HCT116 (cell line): ENCODE measurements at regions not wholly inside any gene's neighbourhood (a gene's known extent, or its start where the extent isn't known, plus 50 kb on each side); places are given as distances from the start of the nearest gene placed in this dataset.

ENCODE experiments used
- ATAC-seq: fragments of 200-7000 bp; cut with Tn5 transposase; 2 replicates; pipeline ENCODE4 v1.9.1; 2020; ENCODE audit warnings: mild to moderate bottlenecking, moderate library complexity
- BruUV-seq: library from RNA; stranded (reverse); fragments of 400-500 nt; replicated peaks from 2 replicates; lab custom pipeline; 2021; lab: Mats Ljungman, UMichigan
- CTCF ChIA-PET: fragments of 300-600 bp; sonication (Branson Sonifier 250); formaldehyde crosslinking; loops from one replicate; lab custom pipeline; 2021; ENCODE audit warnings: antibody characterized with exemption; lab: Charles Lee
- POLR2A ChIA-PET: fragments of 300-600, 350-600 bp; sonication (Branson Sonifier 250); formaldehyde crosslinking; loops from one replicate; lab custom pipeline; 2021; ENCODE audit warnings: antibody characterized with exemption; lab: Charles Lee
- RAD21 ChIA-PET, 2 experiments: fragments of 300-600 bp; sonication (Branson Sonifier 250); formaldehyde crosslinking; loops; one replicate each; lab custom pipeline; 2023; ENCODE audit warnings: low total read pairs in 2 of 2; ENCODE audit not compliant: uncharacterized antibody in 2 of 2, unreplicated experiment in 2 of 2, low non-redundant PET in 1 of 2; lab: Charles Lee
- DNase-seq: peaks from one replicate; pipeline ENCODE4 v3.0.0-alpha.2; 2010; ENCODE audit warnings: low read depth, low spot score
- H2AFZ ChIP-seq: fragments of 200-600 bp; shearing (Covaris generic), sonication (generic); 2 replicates; pipeline ENCODE4 v1.6.1; 2017; ENCODE audit warnings: low read depth, mixed run types, mixed read lengths, antibody characterized with exemption, low read length; ENCODE audit not compliant: poor library complexity, severe bottlenecking
- H3K27ac ChIP-seq: 2 replicates; pipeline ENCODE4 v1.5.1; 2012; ENCODE audit warnings: low read depth, low read length
- H3K27me3 ChIP-seq: fragments of 200-600 bp; sonication (generic); 2 replicates; pipeline ENCODE4 v1.6.1; 2016; ENCODE audit warnings: mixed run types, low read length, mixed read lengths; ENCODE audit not compliant: insufficient read depth
- H3K36me3 ChIP-seq, 2 experiments: fragments of 200-500 bp in 1 of 2; fragments of 200-600 bp in 1 of 2; sonication (Bioruptor generic) in 1 of 2; sonication (generic) in 1 of 2; 2 replicates each; pipeline versions ENCODE4 v1.5.1 to v1.6.1; 2014 to 2016; ENCODE audit warnings: low read length in 2 of 2, inconsistent platforms in 1 of 2, mixed read lengths in 1 of 2, mixed run types in 1 of 2; ENCODE audit not compliant: insufficient read depth in 2 of 2, control insufficient read depth in 1 of 2
- H3K4me1 ChIP-seq, 2 experiments: fragments of 200-600 bp in 1 of 2; sonication (generic) in 1 of 2; 2 replicates each; pipeline versions ENCODE4 v1.5.1 to v1.6.1; 2012 to 2017; ENCODE audit warnings: low read length in 2 of 2, inconsistent platforms in 1 of 2, mild to moderate bottlenecking in 1 of 2, mixed read lengths in 1 of 2, mixed run types in 1 of 2, moderate library complexity in 1 of 2; ENCODE audit not compliant: insufficient read depth in 2 of 2, control insufficient read depth in 1 of 2
- H3K4me2 ChIP-seq: fragments of 200-600 bp; sonication (generic); 2 replicates; pipeline ENCODE4 v1.6.1; 2017; ENCODE audit warnings: mixed run types, low read length, mixed read lengths
- H3K4me3 ChIP-seq, 2 experiments: fragments of 200-600 bp in 1 of 2; sonication (generic) in 1 of 2; replicated peaks in 1 of 2; 2 replicates each; pipeline ENCODE4 v1.5.1; 2011 to 2016; ENCODE audit warnings: low read length in 2 of 2, control low read depth in 1 of 2, low read depth in 1 of 2, mild to moderate bottlenecking in 1 of 2, mixed read lengths in 1 of 2, mixed run types in 1 of 2
- H3K79me2 ChIP-seq: fragments of 200-600 bp; sonication (generic); 2 replicates; pipeline ENCODE4 v1.6.1; 2017; ENCODE audit warnings: mild to moderate bottlenecking, mixed run types, low read length, moderate library complexity, mixed read lengths; ENCODE audit not compliant: insufficient read depth
- H3K9ac ChIP-seq: fragments of 200-600 bp; sonication (generic); 2 replicates; pipeline ENCODE4 v1.6.1; 2016; ENCODE audit warnings: low read length, mixed read lengths
- H3K9me2 ChIP-seq: fragments of 200-600 bp; sonication (generic), shearing (Covaris generic); 2 replicates; pipeline ENCODE4 v1.6.1; 2017; ENCODE audit warnings: mixed run types, mild to moderate bottlenecking, moderate library complexity; ENCODE audit not compliant: insufficient read depth
- H3K9me3 ChIP-seq, 2 experiments: fragments of 200-500 bp in 1 of 2; fragments of 200-600 bp in 1 of 2; sonication (Bioruptor generic) in 1 of 2; sonication (generic) in 1 of 2; 2 replicates each; pipeline ENCODE4 v1.6.1; 2014 to 2017; ENCODE audit warnings: low read length in 2 of 2, mixed read lengths in 2 of 2, inconsistent platforms in 1 of 2, low read depth in 1 of 2, mild to moderate bottlenecking in 1 of 2, mixed run types in 1 of 2, moderate library complexity in 1 of 2; ENCODE audit not compliant: control insufficient read depth in 1 of 2, insufficient read depth in 1 of 2
- H4K20me1 ChIP-seq: fragments of 200-600 bp; sonication (generic), shearing (Covaris generic); 2 replicates; pipeline ENCODE4 v1.6.1; 2017; ENCODE audit warnings: mixed run types, mild to moderate bottlenecking, moderate library complexity; ENCODE audit not compliant: insufficient read depth
- CEBPB ChIP-seq: IDR thresholded peaks from 2 replicates; pipeline ENCODE4 v1.6.1; 2012; ENCODE audit warnings: low read depth
- EGR1 ChIP-seq: IDR thresholded peaks from 2 replicates; pipeline ENCODE4 v1.6.1; 2012; ENCODE audit warnings: low read depth
- ELF1 ChIP-seq: IDR thresholded peaks from 2 replicates; pipeline ENCODE4 v1.6.1; 2012; ENCODE audit warnings: low read depth, borderline replicate concordance
- EZH2 ChIP-seq: fragments of 200-600 bp; sonication (generic); IDR thresholded peaks from 2 replicates; pipeline ENCODE4 v1.6.1; 2017; ENCODE audit warnings: antibody characterized with exemption, mixed run types
- FOSL1 ChIP-seq: IDR thresholded peaks from 2 replicates; pipeline ENCODE4 v1.6.1; 2012; ENCODE audit warnings: low read depth
- JUND ChIP-seq: IDR thresholded peaks from 2 replicates; pipeline ENCODE4 v1.6.1; 2012
- POLR2A ChIP-seq: IDR thresholded peaks from 2 replicates; pipeline ENCODE4 v1.7.0; 2011; ENCODE audit warnings: borderline replicate concordance; ENCODE audit not compliant: insufficient read depth, insufficient read length; ENCODE audit errors: extremely low read depth
- POLR2AphosphoS5 ChIP-seq: IDR thresholded peaks from 2 replicates; pipeline ENCODE4 v1.6.1; 2011; ENCODE audit warnings: mild to moderate bottlenecking, low read depth, low read length, moderate library complexity
- RAD21 ChIP-seq: IDR thresholded peaks from 2 replicates; pipeline ENCODE4 v1.6.1; 2012; ENCODE audit warnings: low read depth, mild to moderate bottlenecking
- SP1 ChIP-seq: IDR thresholded peaks from 2 replicates; pipeline ENCODE4 v1.6.1; 2012; ENCODE audit warnings: low read depth
- SRF ChIP-seq: IDR thresholded peaks from 2 replicates; pipeline ENCODE4 v1.6.1; 2012; ENCODE audit warnings: low read depth
- TCF7L2 ChIP-seq: IDR thresholded peaks from 2 replicates; pipeline ENCODE4 v1.7.0; 2011; ENCODE audit warnings: borderline replicate concordance, inconsistent platforms; ENCODE audit not compliant: insufficient read depth, insufficient read length; ENCODE audit errors: extremely low read depth
- YY1 ChIP-seq: IDR thresholded peaks from 2 replicates; pipeline ENCODE4 v1.6.1; 2011; ENCODE audit warnings: low read length, low read depth, moderate library complexity, mild to moderate bottlenecking; ENCODE audit not compliant: insufficient replicate concordance; ENCODE audit errors: extremely low read depth
- ZFX ChIP-seq: fragments of 450-650 bp; IDR thresholded peaks from 2 replicates; pipeline ENCODE4 v1.6.1; 2017
- ZNF274 ChIP-seq: fragments of 200-500 bp; sonication (Bioruptor generic); IDR thresholded peaks from 2 replicates; pipeline ENCODE4 v1.6.1; 2014; ENCODE audit warnings: mild to moderate bottlenecking, low read depth, low read length, inconsistent platforms
- intact Hi-C: fragments of 100-400 bp; cut with micrococcal nuclease; formaldehyde crosslinking; loops from 2 replicates; pipeline ENCODE4 v1.10.0; 2022
- TF ChIP-seq, protein P1 (sequence below), 3 experiments: fragments of 200-600 bp in 1 of 3; sonication (generic) in 1 of 3; IDR thresholded peaks in 2 of 3; conservative IDR thresholded peaks in 1 of 3; 2 replicates each; pipeline ENCODE4 v1.5.1; 2012 to 2017; ENCODE audit warnings: low read depth in 2 of 3, low read length in 2 of 3, antibody characterized with exemption in 1 of 3, borderline replicate concordance in 1 of 3, control low read depth in 1 of 3, mild to moderate bottlenecking in 1 of 3, mixed read lengths in 1 of 3, mixed run types in 1 of 3, moderate library complexity in 1 of 3; ENCODE audit not compliant: insufficient read depth in 1 of 3
- TF ChIP-seq, protein P2 (sequence below): IDR thresholded peaks from 2 replicates; pipeline ENCODE4 v1.6.1; 2011; ENCODE audit warnings: mild to moderate bottlenecking, low read length, moderate library complexity; ENCODE audit not compliant: insufficient replicate concordance; ENCODE audit errors: extremely low read depth
- TF ChIP-seq, protein P3 (sequence below): IDR thresholded peaks from 2 replicates; pipeline ENCODE4 v1.6.1; 2012
- TF ChIP-seq, protein P4 (sequence below): IDR thresholded peaks from 2 replicates; pipeline ENCODE4 v1.6.1; 2012

DNA sequence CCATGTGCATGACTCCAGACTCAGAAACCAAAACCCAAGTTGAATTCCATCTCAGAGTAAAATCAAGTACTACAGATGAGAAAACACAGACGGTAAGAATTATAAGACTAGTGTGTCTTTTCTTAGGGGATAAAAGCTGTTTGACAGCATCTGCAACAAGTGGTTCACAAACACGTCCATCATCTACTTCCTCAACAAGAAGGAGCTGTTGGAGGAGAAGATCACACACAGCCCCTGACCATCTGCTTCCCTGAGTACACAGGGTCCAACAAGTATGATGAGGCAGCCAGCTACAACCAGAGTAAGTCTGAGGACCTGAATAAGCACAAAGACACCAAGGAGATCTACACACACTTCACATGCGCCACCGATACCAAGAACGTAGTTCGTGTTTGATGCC lies 110.7 kb upstream of the ATF7IP start:
- Histone ChIP-seq H4K20me1 (no peaks in the 10 kb centered on the region), H3K9me2 (no peaks in the 10 kb centered on the region)
- no peak for ATAC-seq
- no TSS peak for BruUV-seq
- TF ChIP-seq ZFX (no peak), SP1 (no peak), SRF (no peak), EGR1 (no peak), POLR2A (no peak), YY1 (no peak), POLR2AphosphoS5 (no peak), JUND (no peak), ZNF274 (no peak), ELF1 (no peak), TCF7L2 (no peak), RAD21 (no peak), FOSL1 (no peak), EZH2 (no peak), CEBPB (no peak)
- TF ChIP-seq, protein P1, sequence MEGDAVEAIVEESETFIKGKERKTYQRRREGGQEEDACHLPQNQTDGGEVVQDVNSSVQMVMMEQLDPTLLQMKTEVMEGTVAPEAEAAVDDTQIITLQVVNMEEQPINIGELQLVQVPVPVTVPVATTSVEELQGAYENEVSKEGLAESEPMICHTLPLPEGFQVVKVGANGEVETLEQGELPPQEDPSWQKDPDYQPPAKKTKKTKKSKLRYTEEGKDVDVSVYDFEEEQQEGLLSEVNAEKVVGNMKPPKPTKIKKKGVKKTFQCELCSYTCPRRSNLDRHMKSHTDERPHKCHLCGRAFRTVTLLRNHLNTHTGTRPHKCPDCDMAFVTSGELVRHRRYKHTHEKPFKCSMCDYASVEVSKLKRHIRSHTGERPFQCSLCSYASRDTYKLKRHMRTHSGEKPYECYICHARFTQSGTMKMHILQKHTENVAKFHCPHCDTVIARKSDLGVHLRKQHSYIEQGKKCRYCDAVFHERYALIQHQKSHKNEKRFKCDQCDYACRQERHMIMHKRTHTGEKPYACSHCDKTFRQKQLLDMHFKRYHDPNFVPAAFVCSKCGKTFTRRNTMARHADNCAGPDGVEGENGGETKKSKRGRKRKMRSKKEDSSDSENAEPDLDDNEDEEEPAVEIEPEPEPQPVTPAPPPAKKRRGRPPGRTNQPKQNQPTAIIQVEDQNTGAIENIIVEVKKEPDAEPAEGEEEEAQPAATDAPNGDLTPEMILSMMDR (IDR thresholded peaks at IDR 0.05 in 2 of 3, conservative IDR thresholded peaks at IDR 0.05 in 1 of 3; ENCODE audit: borderline replicate concordance in 1 of 3, insufficient read depth in 1 of 3, low read depth in 2 of 3, low read length in 2 of 3): no peak
- TF ChIP-seq, protein P2, sequence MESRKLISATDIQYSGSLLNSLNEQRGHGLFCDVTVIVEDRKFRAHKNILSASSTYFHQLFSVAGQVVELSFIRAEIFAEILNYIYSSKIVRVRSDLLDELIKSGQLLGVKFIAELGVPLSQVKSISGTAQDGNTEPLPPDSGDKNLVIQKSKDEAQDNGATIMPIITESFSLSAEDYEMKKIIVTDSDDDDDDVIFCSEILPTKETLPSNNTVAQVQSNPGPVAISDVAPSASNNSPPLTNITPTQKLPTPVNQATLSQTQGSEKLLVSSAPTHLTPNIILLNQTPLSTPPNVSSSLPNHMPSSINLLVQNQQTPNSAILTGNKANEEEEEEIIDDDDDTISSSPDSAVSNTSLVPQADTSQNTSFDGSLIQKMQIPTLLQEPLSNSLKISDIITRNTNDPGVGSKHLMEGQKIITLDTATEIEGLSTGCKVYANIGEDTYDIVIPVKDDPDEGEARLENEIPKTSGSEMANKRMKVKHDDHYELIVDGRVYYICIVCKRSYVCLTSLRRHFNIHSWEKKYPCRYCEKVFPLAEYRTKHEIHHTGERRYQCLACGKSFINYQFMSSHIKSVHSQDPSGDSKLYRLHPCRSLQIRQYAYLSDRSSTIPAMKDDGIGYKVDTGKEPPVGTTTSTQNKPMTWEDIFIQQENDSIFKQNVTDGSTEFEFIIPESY: no peak
- TF ChIP-seq, protein P3, sequence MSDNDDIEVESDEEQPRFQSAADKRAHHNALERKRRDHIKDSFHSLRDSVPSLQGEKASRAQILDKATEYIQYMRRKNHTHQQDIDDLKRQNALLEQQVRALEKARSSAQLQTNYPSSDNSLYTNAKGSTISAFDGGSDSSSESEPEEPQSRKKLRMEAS: no peak
- TF ChIP-seq, protein P4, sequence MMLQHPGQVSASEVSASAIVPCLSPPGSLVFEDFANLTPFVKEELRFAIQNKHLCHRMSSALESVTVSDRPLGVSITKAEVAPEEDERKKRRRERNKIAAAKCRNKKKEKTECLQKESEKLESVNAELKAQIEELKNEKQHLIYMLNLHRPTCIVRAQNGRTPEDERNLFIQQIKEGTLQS: no peak
- TF ChIP-seq, all 23 proteins: peak for 0
- H3K4me3 ChIP-seq: no peak overlapping the region
- intact Hi-C loops: no loop called here
- no peaks in the 10 kb centered on the region for H3K27me3 ChIP-seq
- peaks cover 0 to 6% of the 10 kb centered on the region in 2 experiments; a peak in 2 of 4 replicates for H3K9me3 ChIP-seq
- no peak overlapping the region for H2AFZ ChIP-seq
- no peak overlapping the region for H3K27ac ChIP-seq
- ChIA-PET CTCF (interaction anchor here (1.6 kb wide), 1 partner anchor 17 kb away, joined by 3 read pairs; no protein-coding TSS in a partner anchor), RAD21 (no interaction called here), POLR2A (no interaction called here)
- no peaks in the 10 kb centered on the region for H3K79me2 ChIP-seq
- H3K36me3 ChIP-seq: no peaks in the 10 kb centered on the region; a peak in 1 of 4 replicates
- no peak overlapping the region for H3K4me2 ChIP-seq
- H3K9ac ChIP-seq: no peak overlapping the region
- no peak for DNase-seq
- H3K4me1 ChIP-seq: peaks cover 28 to 34% of the 10 kb centered on the region in 2 experiments
